Prostate gland (tissue), 2 donors: ENCODE measurements at regions not wholly inside any gene's neighbourhood (a gene's known extent, or its start where the extent isn't known, plus 50 kb on each side); places are given as distances from the start of the nearest gene placed in this dataset.

Source experiments
- POLR2A ChIP-seq: fragments of 450-650 bp; IDR thresholded peaks from one replicate; pipeline ENCODE4 v1.6.1; 2016; ENCODE audit warnings: antibody characterized with exemption, mild to moderate bottlenecking
- POLR2AphosphoS5 ChIP-seq: sonication (generic); formaldehyde crosslinking; IDR thresholded peaks from one replicate; pipeline ENCODE4 v1.6.1; 2017; ENCODE audit warnings: antibody characterized with exemption
- TF ChIP-seq, protein P1 (sequence below), 4 experiments: fragments of 200-600 bp in 2 of 4; fragments of 450-650 bp in 2 of 4; sonication (generic) in 2 of 4; IDR thresholded peaks; 1 replicate in 3 of 4; 2 replicates in 1 of 4; pipeline ENCODE4 v1.5.1; 2016 to 2019; ENCODE audit warnings: antibody characterized with exemption in 4 of 4, mild to moderate bottlenecking in 2 of 4, moderate library complexity in 2 of 4

DNA sequence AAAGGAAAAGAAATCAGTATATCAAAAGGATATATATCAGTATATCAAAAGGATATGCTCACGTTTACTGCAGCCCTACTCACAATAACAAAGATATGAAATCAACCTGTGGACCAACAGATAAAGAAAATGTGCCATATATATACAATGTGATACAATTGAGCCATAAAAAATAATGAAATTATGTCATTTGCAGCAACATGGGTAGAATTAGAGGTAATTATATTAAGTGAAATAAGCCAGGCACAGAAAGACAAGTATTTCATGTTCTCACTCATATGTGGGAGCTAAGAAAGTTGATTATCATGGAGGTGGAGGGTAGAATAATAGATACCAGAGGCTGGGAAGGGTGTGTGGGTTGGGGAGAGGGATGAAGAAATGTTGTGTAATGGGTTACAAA lies 102.9 kb upstream of the MARCKS start:
- no peak for TF ChIP-seq POLR2A
- TF ChIP-seq, protein P1, sequence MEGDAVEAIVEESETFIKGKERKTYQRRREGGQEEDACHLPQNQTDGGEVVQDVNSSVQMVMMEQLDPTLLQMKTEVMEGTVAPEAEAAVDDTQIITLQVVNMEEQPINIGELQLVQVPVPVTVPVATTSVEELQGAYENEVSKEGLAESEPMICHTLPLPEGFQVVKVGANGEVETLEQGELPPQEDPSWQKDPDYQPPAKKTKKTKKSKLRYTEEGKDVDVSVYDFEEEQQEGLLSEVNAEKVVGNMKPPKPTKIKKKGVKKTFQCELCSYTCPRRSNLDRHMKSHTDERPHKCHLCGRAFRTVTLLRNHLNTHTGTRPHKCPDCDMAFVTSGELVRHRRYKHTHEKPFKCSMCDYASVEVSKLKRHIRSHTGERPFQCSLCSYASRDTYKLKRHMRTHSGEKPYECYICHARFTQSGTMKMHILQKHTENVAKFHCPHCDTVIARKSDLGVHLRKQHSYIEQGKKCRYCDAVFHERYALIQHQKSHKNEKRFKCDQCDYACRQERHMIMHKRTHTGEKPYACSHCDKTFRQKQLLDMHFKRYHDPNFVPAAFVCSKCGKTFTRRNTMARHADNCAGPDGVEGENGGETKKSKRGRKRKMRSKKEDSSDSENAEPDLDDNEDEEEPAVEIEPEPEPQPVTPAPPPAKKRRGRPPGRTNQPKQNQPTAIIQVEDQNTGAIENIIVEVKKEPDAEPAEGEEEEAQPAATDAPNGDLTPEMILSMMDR (IDR thresholded peaks at IDR 0.05) = no peak
- TF ChIP-seq POLR2AphosphoS5 = no peak
